DND-41 (cell line): ENCODE measurements at regions not wholly inside any gene's neighbourhood (a gene's known extent, or its start where the extent isn't known, plus 50 kb on each side); places are given as distances from the start of the nearest gene placed in this dataset.

Source experiments
- CTCF ChIP-seq: IDR thresholded peaks from 2 replicates; pipeline ENCODE4 v1.5.1; 2012; ENCODE audit warnings: borderline replicate concordance, low read length, moderate library complexity, mild to moderate bottlenecking; ENCODE audit not compliant: poor library complexity, severe bottlenecking; ENCODE audit errors: extremely low read depth
- EZH2 ChIP-seq: IDR thresholded peaks from 3 replicates; pipeline ENCODE4 v1.6.1; 2012; ENCODE audit warnings: borderline replicate concordance, low read depth, mild to moderate bottlenecking, moderate library complexity, low read length, inconsistent platforms; ENCODE audit not compliant: severe bottlenecking

GRCh38 chr1:99369154-99369553, 104.9 kb downstream of the PLPPR4 start:
- TF ChIP-seq CTCF, result no peak
- TF ChIP-seq EZH2, result no peak
